Muscle of arm (tissue), 1 donor: ENCODE measurements at regions not wholly inside any gene's neighbourhood (a gene's known extent, or its start where the extent isn't known, plus 50 kb on each side); places are given as distances from the start of the nearest gene placed in this dataset.
A peak's percentile ranks its signal among the peaks of the same experiment; 100 is the strongest.
"Not testable (repeated sequence)": the region's sequence is repeated elsewhere in the genome, so short reads cannot be mapped to it uniquely, and the experiment has no call there.

Experiments
- DNase-seq: peaks from one replicate; pipeline ENCODE4 v3.0.0-alpha.2; 2013

DNA sequence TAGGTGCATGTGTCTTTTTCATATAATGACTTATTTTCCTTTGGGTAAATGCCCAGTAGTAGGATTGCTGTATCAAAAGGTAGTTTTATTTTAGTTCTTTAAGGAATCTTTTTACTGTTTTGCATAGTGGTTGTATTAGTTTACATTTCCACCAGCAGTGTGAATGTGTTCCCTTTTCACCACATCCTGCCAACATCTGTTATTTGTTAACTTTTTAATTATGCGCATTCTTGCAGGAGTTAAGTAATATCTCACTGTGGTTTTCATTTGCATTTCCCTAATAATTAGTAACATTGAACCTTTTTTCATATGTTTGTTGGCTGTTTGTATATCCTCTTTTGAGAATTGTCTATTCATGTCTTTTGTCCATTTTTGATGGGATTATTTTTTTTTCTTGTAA, 1761.9 kb downstream of the PLA2G4A start:
- no peak for DNase-seq

DNA sequence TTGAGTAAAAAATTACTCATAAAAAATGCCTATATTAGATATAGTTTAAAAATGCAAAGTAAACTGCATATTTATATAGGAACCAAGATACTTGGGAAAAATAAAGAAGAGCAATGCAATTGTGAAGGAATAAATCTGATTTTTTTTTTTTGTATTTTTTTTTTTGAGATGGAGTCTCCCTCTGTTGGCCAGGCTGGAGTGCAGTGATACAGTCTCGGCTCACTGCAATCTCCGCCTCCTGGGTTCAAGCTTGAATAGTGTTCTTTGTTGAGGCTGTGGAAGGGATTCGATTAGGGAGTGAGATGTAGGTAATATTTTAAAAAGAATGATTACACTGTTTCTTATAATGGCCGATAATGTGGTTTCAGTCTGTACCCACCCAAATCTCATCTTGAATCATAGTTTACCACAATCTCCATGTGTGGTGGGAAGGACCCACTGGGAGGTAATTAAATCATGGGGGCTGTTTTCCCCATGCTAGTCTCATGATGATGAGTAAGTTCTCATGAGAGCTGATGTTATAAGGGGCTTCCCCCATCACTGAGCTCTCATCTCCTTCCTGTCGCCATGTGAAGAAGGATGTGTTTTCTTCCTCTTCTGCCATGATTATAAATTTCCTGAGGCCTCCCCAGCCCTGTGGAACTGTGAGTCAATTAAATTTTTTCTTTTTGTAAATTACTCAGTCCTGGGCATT, 1765.9 kb downstream of the PLA2G4A start:
- no peak for DNase-seq

DNA sequence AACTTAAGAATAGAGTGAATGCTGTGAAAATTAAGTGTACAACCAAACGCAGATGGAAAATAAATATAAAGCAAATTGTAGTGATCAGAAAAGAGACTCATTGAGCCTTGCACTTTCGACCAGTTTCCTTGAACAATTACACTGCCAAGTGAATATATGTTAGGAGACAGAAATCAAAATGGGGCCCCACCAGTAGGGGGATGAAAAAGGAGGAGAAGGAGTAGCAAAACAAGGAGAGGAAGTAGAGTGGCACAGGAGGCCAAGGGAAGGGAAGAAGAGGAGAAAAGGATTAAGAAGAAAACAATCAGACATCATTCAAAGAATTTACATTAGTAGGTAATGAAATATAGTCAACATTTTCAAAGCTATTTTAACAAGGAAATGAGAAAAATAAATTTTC, 1770.6 kb downstream of the PLA2G4A start:
- DNase-seq = no peak

DNA sequence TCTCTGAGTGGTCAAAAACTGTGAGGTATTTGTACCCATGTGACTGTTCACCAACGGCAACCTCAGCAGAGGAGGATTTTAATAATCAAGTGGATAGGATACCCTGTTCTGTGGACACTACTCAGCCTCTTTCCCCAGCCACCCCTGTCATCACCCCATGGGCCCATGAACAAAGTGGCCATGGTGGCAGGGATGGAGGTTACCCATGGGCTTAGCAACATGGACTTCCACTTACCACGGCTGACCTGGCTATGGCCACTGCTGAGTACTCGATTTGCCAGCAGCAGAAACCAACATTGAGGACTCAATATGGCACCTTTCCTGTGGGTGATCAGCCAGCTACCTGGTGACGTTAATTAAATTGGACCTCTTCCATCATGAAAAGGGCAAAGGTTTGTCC, 1782.7 kb downstream of the PLA2G4A start:
- no peak for DNase-seq

- DNase-seq = no peak
Measured at GRCh38 chr1:188615321-188615720, 1786.6 kb downstream of the PLA2G4A start.

DNA sequence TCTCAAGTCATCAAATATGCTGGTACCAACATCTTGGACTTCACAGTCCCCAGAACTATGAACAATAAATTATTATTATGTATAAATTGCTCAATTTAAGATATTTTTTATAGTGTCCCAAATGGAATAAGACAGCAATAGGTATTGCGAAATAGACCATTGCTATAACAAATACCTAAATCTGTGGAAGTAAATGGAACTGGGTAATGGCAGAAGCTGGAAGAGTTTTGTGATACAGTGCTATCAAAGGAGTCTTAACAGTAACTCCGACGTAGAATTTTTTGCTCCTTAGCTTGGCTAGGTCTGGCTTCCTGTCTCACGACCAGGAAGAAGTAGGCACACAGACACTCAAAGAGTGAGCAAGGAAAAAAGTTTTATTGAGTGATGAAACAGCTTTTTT, 1791.5 kb downstream of the PLA2G4A start:
- DNase-seq = no peak

DNA sequence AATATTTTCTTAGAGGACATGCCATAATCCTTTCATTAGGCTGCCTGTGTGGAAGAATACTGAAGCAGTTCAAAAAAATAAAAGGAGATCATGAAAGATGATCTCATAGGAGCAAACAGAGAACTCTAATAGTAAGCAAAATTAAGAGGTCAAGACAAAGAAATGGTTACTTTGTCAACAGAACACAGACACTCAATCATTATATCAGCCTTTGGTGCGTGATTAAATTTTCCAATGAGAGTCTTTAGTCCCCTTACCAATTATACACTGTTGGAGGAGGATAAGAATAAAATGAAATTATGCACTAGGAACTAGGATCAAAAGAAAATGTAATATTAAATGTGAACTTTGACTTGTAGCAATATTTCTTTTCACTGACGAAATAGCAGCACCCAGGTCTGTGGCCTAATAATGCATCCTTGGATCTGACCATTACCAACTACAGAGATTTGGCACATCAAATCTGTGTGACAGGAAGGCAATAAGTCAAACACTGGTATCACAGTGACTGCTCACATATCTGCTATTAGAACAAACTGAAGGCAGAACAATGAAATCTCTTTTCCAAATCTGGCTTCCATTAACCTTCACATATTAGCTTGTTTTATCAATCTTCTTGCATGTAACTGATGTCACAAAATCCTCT, 1812.9 kb downstream of the PLA2G4A start:
- DNase-seq = no peak

DNA sequence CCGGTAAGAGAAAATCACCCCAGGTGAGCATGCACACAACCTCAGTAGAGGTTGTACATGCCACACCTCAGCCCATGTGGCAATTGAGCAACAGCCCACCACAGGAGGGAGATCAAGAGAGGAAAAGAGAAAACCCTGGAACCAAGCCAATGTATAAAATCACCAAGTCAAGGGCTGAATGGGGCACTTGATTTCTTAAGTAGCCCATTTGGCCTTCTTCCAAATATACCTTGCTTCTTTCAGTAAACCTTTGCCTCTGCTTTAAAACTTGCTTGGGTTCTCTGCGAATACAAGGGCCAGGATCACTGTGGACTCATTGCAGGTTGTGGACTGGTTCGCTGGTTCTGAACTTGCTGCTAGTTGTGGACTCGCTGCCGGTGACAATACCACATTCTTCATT, 1814.0 kb downstream of the PLA2G4A start:
- no peak for DNase-seq

DNA sequence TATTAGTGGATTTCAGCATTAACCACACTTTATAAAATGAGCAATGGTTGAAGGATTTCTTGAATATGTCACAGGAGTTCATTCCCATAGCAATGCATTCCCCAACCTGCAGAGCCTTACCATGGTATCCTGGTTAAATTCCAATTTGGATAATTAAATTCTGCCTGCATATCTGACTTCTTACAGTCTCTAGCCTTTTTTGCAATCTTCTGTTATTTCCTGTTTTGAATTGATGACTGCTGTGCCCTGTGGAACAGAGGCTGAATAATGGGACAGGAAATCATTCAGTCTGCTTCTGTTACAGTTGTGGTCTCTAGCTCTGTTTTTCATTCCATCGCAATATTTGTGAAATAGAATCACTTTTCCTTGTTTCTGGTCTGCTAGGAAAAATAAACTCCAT, 1823.9 kb downstream of the PLA2G4A start:
- no peak for DNase-seq

DNA sequence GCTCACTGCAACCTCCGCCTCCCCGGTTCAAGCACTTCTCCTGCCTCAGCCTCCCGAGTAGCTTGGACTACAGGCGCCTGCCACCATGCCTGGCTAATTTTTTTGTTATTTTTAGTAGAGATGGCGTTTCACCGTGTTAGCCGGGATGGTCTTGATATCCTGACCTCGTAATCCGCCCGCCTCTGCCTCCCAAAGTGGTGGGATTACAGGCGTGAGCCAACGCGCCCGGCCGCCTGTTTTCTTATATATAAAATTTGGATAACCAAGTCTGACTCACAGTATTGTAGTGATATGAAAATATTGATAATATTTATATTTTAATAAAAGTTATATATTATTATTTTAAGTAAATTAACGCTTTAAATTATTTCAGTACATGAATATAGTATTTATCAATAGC, 1821.7 kb downstream of the BRINP3 start:
- DNase-seq = not testable (repeated sequence)

GRCh38 chr1:188660572-188660971, 1817.1 kb downstream of the BRINP3 start:
- DNase-seq = no peak

GRCh38 chr1:188665477-188665876, 1812.2 kb downstream of the BRINP3 start:
- DNase-seq = no peak

GRCh38 chr1:188668083-188668482, 1809.6 kb downstream of the BRINP3 start:
- no peak for DNase-seq

GRCh38 chr1:188669728-188670382, 1807.8 kb downstream of the BRINP3 start:
- DNase-seq = peak; percentile 1

GRCh38 chr1:188670837-188671236, 1806.8 kb downstream of the BRINP3 start:
- DNase-seq = no peak

- DNase-seq = no peak
Measured at GRCh38 chr1:188672153-188672552, 1805.5 kb downstream of the BRINP3 start.

DNA sequence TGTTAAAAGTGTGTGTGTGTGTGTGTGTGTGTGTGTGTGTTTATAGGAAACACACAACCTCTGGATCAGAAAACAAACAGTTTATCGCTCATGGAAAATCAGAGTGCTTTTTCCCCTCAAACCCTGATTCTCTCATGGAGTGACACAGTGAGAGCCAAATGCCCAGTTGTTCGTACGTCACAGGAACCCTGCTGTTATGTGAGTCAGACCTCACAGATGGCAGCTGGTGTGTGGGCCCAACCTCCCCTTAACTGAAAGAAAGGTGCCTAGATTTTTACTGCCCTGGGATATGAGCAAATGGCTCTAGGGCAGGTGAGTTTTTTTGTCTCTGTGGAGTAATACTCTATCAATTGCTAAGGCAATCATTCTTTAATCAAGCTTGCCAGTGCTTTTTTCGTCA, 1788.1 kb downstream of the BRINP3 start:
- no peak for DNase-seq

DNA sequence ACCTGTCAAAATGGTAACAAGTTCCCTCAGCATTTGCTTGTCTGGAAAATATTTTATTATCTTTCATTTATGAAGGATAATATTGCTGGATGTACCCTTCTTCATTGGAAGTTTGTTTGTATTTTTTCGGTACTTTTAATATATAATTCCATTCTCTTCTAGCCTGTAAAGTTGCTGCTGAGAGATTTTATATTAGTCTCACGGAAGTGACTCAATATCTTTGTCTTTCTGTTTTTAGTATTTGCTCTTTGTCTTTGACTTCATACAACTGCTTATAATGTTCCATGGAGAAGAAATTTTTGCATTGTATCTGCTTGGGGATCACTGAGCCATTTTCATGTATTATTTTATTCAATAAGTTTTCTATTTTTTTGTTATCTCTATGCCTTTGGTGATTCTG, 1777.5 kb downstream of the BRINP3 start:
- no peak for DNase-seq

- no peak for DNase-seq
Measured at GRCh38 chr1:188706742-188707141, 1770.9 kb downstream of the BRINP3 start.

GRCh38 chr1:188708795-188709535, 1768.7 kb downstream of the BRINP3 start:
- DNase-seq = peak; percentile 31

DNA sequence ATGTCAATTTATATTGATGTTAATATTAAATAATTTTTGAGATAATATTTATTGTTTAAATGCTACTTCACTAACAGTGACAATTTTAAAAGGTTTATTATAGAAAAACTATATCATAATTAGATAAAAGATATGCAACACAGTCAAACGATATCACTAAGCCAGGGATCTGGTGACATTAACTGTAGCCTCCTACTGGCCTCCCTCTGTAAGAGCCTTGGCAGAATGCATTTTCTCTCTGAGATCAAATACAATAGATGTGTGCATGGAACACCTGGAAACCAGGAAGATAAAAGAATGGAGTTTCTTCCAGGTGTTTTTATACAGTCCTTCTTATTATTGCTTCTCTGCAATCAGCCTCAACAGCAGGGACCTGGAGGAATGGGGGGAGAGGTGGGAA, 1762.1 kb downstream of the BRINP3 start:
- DNase-seq = no peak

DNA sequence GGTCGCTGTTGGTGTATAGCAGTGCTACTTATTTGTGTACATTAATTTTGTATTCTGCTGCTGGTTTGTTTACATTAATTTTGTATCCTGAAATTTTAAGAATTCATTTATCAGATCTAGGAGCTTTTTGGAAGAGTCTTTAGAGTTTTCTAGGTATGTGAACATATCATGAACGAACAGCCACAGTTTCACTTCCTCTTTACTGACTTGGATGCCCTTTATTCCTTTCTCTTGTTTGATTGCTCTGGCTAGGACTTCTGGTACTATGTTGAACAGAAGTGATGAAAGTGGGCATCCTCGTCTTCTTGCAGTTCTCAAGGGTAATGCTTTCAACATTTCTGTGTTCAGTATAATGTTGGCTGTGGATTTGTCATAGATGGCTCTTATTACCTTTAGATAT, 1757.9 kb downstream of the BRINP3 start:
- no peak for DNase-seq
